D341Med (cell line): ENCODE measurements at regions not wholly inside any gene's neighbourhood (a gene's known extent, or its start where the extent isn't known, plus 50 kb on each side); places are given as distances from the start of the nearest gene placed in this dataset.

Source experiments
- DNase-seq: peaks from one replicate; pipeline ENCODE4 v3.0.0; 2012; ENCODE audit warnings: low spot score

- DNase-seq, result no peak
Observed at GRCh38 chr20:57943950-57944349, 234.1 kb upstream of the PMEPA1 start.

GRCh38 chr20:57943291-57943690 lies 233.5 kb upstream of the PMEPA1 start:
- no peak for DNase-seq

- no peak for DNase-seq
Observed at GRCh38 chr20:57941604-57942381, 232.0 kb upstream of the PMEPA1 start.

GRCh38 chr20:57940868-57941522 lies 231.2 kb upstream of the PMEPA1 start:
- no peak for DNase-seq

GRCh38 chr20:57940376-57940775 lies 230.6 kb upstream of the PMEPA1 start:
- no peak for DNase-seq

GRCh38 chr20:57939499-57939898 lies 229.7 kb upstream of the PMEPA1 start:
- no peak for DNase-seq

GRCh38 chr20:57938158-57939108 lies 228.6 kb upstream of the PMEPA1 start:
- DNase-seq, result no peak

GRCh38 chr20:57936636-57937385 lies 227.0 kb upstream of the PMEPA1 start:
- DNase-seq, result no peak

- no peak for DNase-seq
Observed at GRCh38 chr20:57934913-57935312, 225.1 kb upstream of the PMEPA1 start.

- no peak for DNase-seq
Observed at GRCh38 chr20:57934007-57934805, 224.4 kb upstream of the PMEPA1 start.

- no peak for DNase-seq
Observed at GRCh38 chr20:57932227-57932864, 222.5 kb upstream of the PMEPA1 start.

GRCh38 chr20:57930351-57930750 lies 220.5 kb upstream of the PMEPA1 start:
- no peak for DNase-seq

GRCh38 chr20:57928181-57928967 lies 218.6 kb upstream of the PMEPA1 start:
- no peak for DNase-seq

GRCh38 chr20:57927376-57927775 lies 217.6 kb upstream of the PMEPA1 start:
- no peak for DNase-seq

- no peak for DNase-seq
Observed at GRCh38 chr20:57922706-57923105, 212.9 kb upstream of the PMEPA1 start.

- DNase-seq, result no peak
Observed at GRCh38 chr20:57922083-57922482, 212.3 kb upstream of the PMEPA1 start.

- no peak for DNase-seq
Observed at GRCh38 chr20:57921676-57922075, 211.9 kb upstream of the PMEPA1 start.

- no peak for DNase-seq
Observed at GRCh38 chr20:57920971-57921370, 211.2 kb upstream of the PMEPA1 start.

- no peak for DNase-seq
Observed at GRCh38 chr20:57919049-57919448, 209.2 kb upstream of the PMEPA1 start.

- DNase-seq, result no peak
Observed at GRCh38 chr20:57918551-57918950, 208.7 kb upstream of the PMEPA1 start.
